Chondrocyte (in vitro differentiated cells): ENCODE measurements at regions not wholly inside any gene's neighbourhood (a gene's known extent, or its start where the extent isn't known, plus 50 kb on each side); places are given as distances from the start of the nearest gene placed in this dataset.
A peak's percentile ranks its signal among the peaks of the same experiment; 100 is the strongest.
"Not testable (repeated sequence)": the region's sequence is repeated elsewhere in the genome, so short reads cannot be mapped to it uniquely, and the experiment has no call there.

ENCODE experiments used
- DNase-seq: peaks from one replicate; pipeline ENCODE4 v3.0.0; 2021; ENCODE audit warnings: mixed read lengths, low spot score
- H3K27ac Mint-ChIP-seq: one replicate; pipeline ENCODE4 v1.8.0; 2021; ENCODE audit warnings: mild to moderate bottlenecking, moderate library complexity, mixed read lengths; ENCODE audit not compliant: unreplicated experiment
- H3K27me3 Mint-ChIP-seq: 2 replicates; pipeline ENCODE4 v1.8.0; 2021; ENCODE audit warnings: low read depth, mixed read lengths
- H3K36me3 Mint-ChIP-seq: 2 replicates; pipeline ENCODE4 v1.8.0; 2021; ENCODE audit warnings: low read depth, mixed read lengths
- H3K4me1 Mint-ChIP-seq: 2 replicates; pipeline ENCODE4 v1.8.0; 2021; ENCODE audit warnings: low read depth, mild to moderate bottlenecking, mixed read lengths
- H3K4me3 Mint-ChIP-seq: one replicate; pipeline ENCODE4 v1.8.0; 2021; ENCODE audit warnings: mild to moderate bottlenecking, moderate library complexity, mixed read lengths; ENCODE audit not compliant: unreplicated experiment
- H3K9me3 Mint-ChIP-seq: 2 replicates; pipeline ENCODE4 v1.8.0; 2021; ENCODE audit warnings: low read depth, mixed read lengths
- CTCF ChIP-seq: fragments of 200-600 bp; sonication (generic); IDR thresholded peaks from 2 replicates; pipeline ENCODE4 v1.5.0; 2021; ENCODE audit warnings: antibody characterized with exemption, mild to moderate bottlenecking, moderate library complexity

GRCh38 chr18:14987960-14988710 is 240.2 kb downstream of the ANKRD30B start:
- H3K36me3 Mint-ChIP-seq, H3K4me3 Mint-ChIP-seq, H3K4me1 Mint-ChIP-seq, H3K27ac Mint-ChIP-seq, H3K27me3 Mint-ChIP-seq, DNase-seq: not testable (repeated sequence)
- peaks cover 34% of the 10 kb centered on the region for H3K9me3 Mint-ChIP-seq

GRCh38 chr18:14989569-14989968 is 241.6 kb downstream of the ANKRD30B start:
- not testable (repeated sequence) for DNase-seq, H3K4me1 Mint-ChIP-seq, H3K4me3 Mint-ChIP-seq, H3K27me3 Mint-ChIP-seq, H3K27ac Mint-ChIP-seq, H3K36me3 Mint-ChIP-seq
- H3K9me3 Mint-ChIP-seq, result peaks cover 34% of the 10 kb centered on the region

GRCh38 chr18:14991934-14992445 is 244.0 kb downstream of the ANKRD30B start:
- DNase-seq, H3K36me3 Mint-ChIP-seq, H3K27me3 Mint-ChIP-seq, H3K4me3 Mint-ChIP-seq, H3K4me1 Mint-ChIP-seq, H3K27ac Mint-ChIP-seq: not testable (repeated sequence)
- peaks cover 41% of the 10 kb centered on the region for H3K9me3 Mint-ChIP-seq

- not testable (repeated sequence) for H3K4me1 Mint-ChIP-seq, H3K27me3 Mint-ChIP-seq, DNase-seq, H3K27ac Mint-ChIP-seq, H3K36me3 Mint-ChIP-seq, H3K4me3 Mint-ChIP-seq
- H3K9me3 Mint-ChIP-seq, result peaks cover 39% of the 10 kb centered on the region
Observed at GRCh38 chr18:14992758-14993157, 244.8 kb downstream of the ANKRD30B start.

- peaks cover 30% of the 10 kb centered on the region for H3K9me3 Mint-ChIP-seq
- DNase-seq, H3K27me3 Mint-ChIP-seq, H3K4me3 Mint-ChIP-seq, H3K27ac Mint-ChIP-seq, H3K4me1 Mint-ChIP-seq, H3K36me3 Mint-ChIP-seq: not testable (repeated sequence)
Observed at GRCh38 chr18:14995023-14995422, 247.1 kb downstream of the ANKRD30B start.

- H3K9me3 Mint-ChIP-seq, result peaks cover 23% of the 10 kb centered on the region
- H3K4me1 Mint-ChIP-seq, result no peaks in the 10 kb centered on the region
- TF ChIP-seq CTCF, result no peak
- no peaks in the 10 kb centered on the region for H3K27me3 Mint-ChIP-seq
- H3K27ac Mint-ChIP-seq, result no peak overlapping the region
- no peak overlapping the region for H3K4me3 Mint-ChIP-seq
- H3K36me3 Mint-ChIP-seq, result no peaks in the 10 kb centered on the region
- no peak for DNase-seq
Observed at GRCh38 chr18:14997357-14997756, 249.4 kb downstream of the ANKRD30B start.

- DNase-seq, H3K27ac Mint-ChIP-seq, H3K4me1 Mint-ChIP-seq, H3K36me3 Mint-ChIP-seq, H3K27me3 Mint-ChIP-seq, H3K4me3 Mint-ChIP-seq: not testable (repeated sequence)
- peaks cover 23% of the 10 kb centered on the region for H3K9me3 Mint-ChIP-seq
Observed at GRCh38 chr18:14997899-14998298, 249.9 kb downstream of the ANKRD30B start.

GRCh38 chr18:14998360-14999042 is 250.5 kb downstream of the ANKRD30B start:
- peaks cover 23% of the 10 kb centered on the region for H3K9me3 Mint-ChIP-seq

More at GRCh38 chr18:14998360-14999042, 250.5 kb downstream of the ANKRD30B start:
- H3K36me3 Mint-ChIP-seq, H3K4me1 Mint-ChIP-seq, H3K27me3 Mint-ChIP-seq, H3K4me3 Mint-ChIP-seq, H3K27ac Mint-ChIP-seq: not testable (repeated sequence)
- peak; percentile 94 for DNase-seq
